Heart left ventricle (tissue), 13 donors: ENCODE measurements at regions not wholly inside any gene's neighbourhood (a gene's known extent, or its start where the extent isn't known, plus 50 kb on each side); places are given as distances from the start of the nearest gene placed in this dataset.
"Not testable (repeated sequence)": the region's sequence is repeated elsewhere in the genome, so short reads cannot be mapped to it uniquely, and the experiment has no call there.

Experiments used
- CTCF ChIP-seq, 12 donors: fragments of 200-600 bp; sonication (generic) in 4 of 12; IDR thresholded peaks; one replicate each; pipeline versions ENCODE4 v1.5.0 to v1.8.0; 2018 to 2022; ENCODE audit warnings: antibody characterized with exemption in 12 of 12, mild to moderate bottlenecking in 5 of 12
- POLR2A ChIP-seq, 2 donors: fragments of 450-650 bp; IDR thresholded peaks; one replicate each; pipeline ENCODE4 v1.6.1; 2017; ENCODE audit warnings: antibody characterized with exemption in 2 of 2, mild to moderate bottlenecking in 2 of 2, moderate library complexity in 2 of 2
- donor health status: ischemic (EF 13 %, LVEDD 7.1; RV severe dilation, severe dysfunction).
- donor health status: DM: no; HTN: yes; CAD: no.
- donor health status: DM: no; HTN: no; CAD: no.
- donor health status: ischemic (EF 25% LVEDD 6.9; RV normal size, moderate dysfunction).
- donor health status: ischemic (EF 25% LVEDD 5.7; RV mildly dilated, moderate dysfunction).
- donor health status: ischemic (EF 35%, LVEDD 5.7; RV mildly dilated, moderate dysfunction).
- donor health status: nonischemic (EF 11% LVEDD 7.7; RV severe dilation, severe dysfunction).
- donor health status: DM: yes; HTN: yes; CAD: no.
- donor health status: PGD.
- donor health status: ischemic (EF 29% LVEDD 5.4; RV normal size, mild dysfunction).
- donor health status: nonischemic (EF 23%, LVEDD 6.1; RV moderate dilation, normal function).

GRCh38 chr12:68484578-68484977 is 126.1 kb upstream of the RAP1B start:
- not testable (repeated sequence) for TF ChIP-seq CTCF, POLR2A (IDR thresholded peaks at IDR 0.05)
